CD14-positive monocyte (primary cell): ENCODE measurements at regions not wholly inside any gene's neighbourhood (a gene's known extent, or its start where the extent isn't known, plus 50 kb on each side); places are given as distances from the start of the nearest gene placed in this dataset.

Experiments
- DNase-seq, 3 donors: peaks; one replicate each; pipeline ENCODE4 v3.0.0-alpha.2; 2011 to 2022
- H2AFZ ChIP-seq: 2 replicates; pipeline ENCODE4 v1.6.0; 2012; ENCODE audit warnings: mild to moderate bottlenecking, low read depth, low read length, inconsistent platforms; ENCODE audit not compliant: insufficient read depth, poor library complexity, severe bottlenecking
- H3K27ac ChIP-seq, 2 donors: 1 replicate in 1 of 2; 2 replicates in 1 of 2; pipeline ENCODE4 v1.5.1; 2012 to 2013; ENCODE audit warnings: low read length in 2 of 2, control low read depth in 1 of 2, inconsistent platforms in 1 of 2, low read depth in 1 of 2, mild to moderate bottlenecking in 1 of 2
- H3K27me3 ChIP-seq, 2 donors: one replicate each; pipeline versions ENCODE4 v1.6.0 to v1.6.1; 2011 to 2013; ENCODE audit warnings: low read length in 2 of 2; ENCODE audit not compliant: control insufficient read depth in 2 of 2, insufficient read depth in 2 of 2
- H3K36me3 ChIP-seq, 2 donors: replicated peaks in 1 of 2; 1 replicate in 1 of 2; 2 replicates in 1 of 2; pipeline versions ENCODE4 v1.5.1 to v1.6.1; 2012 to 2013; ENCODE audit warnings: low read length in 2 of 2, control low read depth in 1 of 2, inconsistent platforms in 1 of 2, mild to moderate bottlenecking in 1 of 2; ENCODE audit not compliant: insufficient read depth in 2 of 2, control insufficient read depth in 1 of 2
- H3K4me1 ChIP-seq, 2 donors: 1 replicate in 1 of 2; 2 replicates in 1 of 2; pipeline versions ENCODE4 v1.5.1 to v1.6.1; 2012 to 2013; ENCODE audit warnings: low read length in 2 of 2, control low read depth in 1 of 2, inconsistent platforms in 1 of 2, mild to moderate bottlenecking in 1 of 2, moderate library complexity in 1 of 2; ENCODE audit not compliant: insufficient read depth in 2 of 2, control insufficient read depth in 1 of 2
- H3K4me2 ChIP-seq: replicated peaks from 2 replicates; pipeline ENCODE3; 2012; ENCODE audit warnings: low read length, moderate library complexity, mild to moderate bottlenecking; ENCODE audit not compliant: poor library complexity, severe bottlenecking; ENCODE audit errors: extremely low read depth
- H3K4me3 ChIP-seq, 3 experiments: fragments of 200-600 bp in 1 of 3; sonication (generic) in 1 of 3; replicated peaks in 1 of 3; 1 replicate in 2 of 3; 2 replicates in 1 of 3; pipeline ENCODE4 v1.5.1; 2011 to 2013; ENCODE audit warnings: low read length in 3 of 3, mild to moderate bottlenecking in 3 of 3, control low read depth in 2 of 3, low read depth in 2 of 3, inconsistent platforms in 1 of 3, moderate library complexity in 1 of 3
- H3K79me2 ChIP-seq: 2 replicates; pipeline ENCODE4 v1.6.0; 2012; ENCODE audit warnings: mild to moderate bottlenecking, control low read depth, inconsistent platforms, low read length, moderate library complexity; ENCODE audit not compliant: insufficient read depth
- H3K9ac ChIP-seq: 2 replicates; pipeline ENCODE4 v1.6.0; 2017; ENCODE audit warnings: low read length, mild to moderate bottlenecking; ENCODE audit not compliant: insufficient read depth, poor library complexity, severe bottlenecking
- H3K9me3 ChIP-seq, 2 donors: replicated peaks in 1 of 2; 1 replicate in 1 of 2; 2 replicates in 1 of 2; pipeline versions ENCODE4 v1.5.1 to v1.6.1; 2012 to 2013; ENCODE audit warnings: low read length in 2 of 2, control low read depth in 1 of 2; ENCODE audit not compliant: control insufficient read depth in 1 of 2, insufficient read depth in 1 of 2
- H4K20me1 ChIP-seq: 2 replicates; pipeline ENCODE4 v1.6.0; 2012; ENCODE audit warnings: mild to moderate bottlenecking, low read length, control low read depth, moderate library complexity; ENCODE audit not compliant: insufficient read depth
- H3K27ac Mint-ChIP-seq, 7 donors: one replicate each; pipeline ENCODE4 v1.8.0; 2020; ENCODE audit warnings: mild to moderate bottlenecking in 7 of 7, mixed read lengths in 7 of 7, moderate library complexity in 6 of 7, inconsistent platforms in 2 of 7
- H3K27me3 Mint-ChIP-seq, 3 donors: one replicate each; pipeline ENCODE4 v1.8.0; 2021 to 2022; ENCODE audit warnings: low read depth in 3 of 3, mild to moderate bottlenecking in 3 of 3, mixed read lengths in 3 of 3, moderate library complexity in 3 of 3, inconsistent platforms in 1 of 3
- H3K36me3 Mint-ChIP-seq, 2 donors: one replicate each; pipeline ENCODE4 v1.8.0; 2020; ENCODE audit warnings: mixed read lengths in 2 of 2, inconsistent platforms in 1 of 2, mild to moderate bottlenecking in 1 of 2
- H3K4me1 Mint-ChIP-seq: one replicate; pipeline ENCODE4 v1.8.0; 2020; ENCODE audit warnings: mild to moderate bottlenecking, mixed read lengths
- H3K4me3 Mint-ChIP-seq, 2 donors: one replicate each; pipeline ENCODE4 v1.8.0; 2020; ENCODE audit warnings: mild to moderate bottlenecking in 2 of 2, mixed read lengths in 2 of 2, moderate library complexity in 1 of 2
- H3K9me3 Mint-ChIP-seq, 7 donors: one replicate each; pipeline ENCODE4 v1.8.0; 2020 to 2022; ENCODE audit warnings: mixed read lengths in 7 of 7, mild to moderate bottlenecking in 6 of 7, moderate library complexity in 6 of 7, inconsistent platforms in 2 of 7
- WGBS: methylation state at CpG from one replicate; pipeline ENCODE4 v1.1.5; 2013; ENCODE audit warnings: missing lambda C conversion rate; ENCODE audit not compliant: insufficient coverage; 5-methylcytosine and 5-hydroxymethylcytosine counted together
- intact Hi-C, 2 donors: fragments of 100-400 bp; cut with micrococcal nuclease; formaldehyde crosslinking; loops; one replicate each; pipeline versions ENCODE4 v1.15.0 to v1.15.1; 2023
- TF ChIP-seq, protein P1 (sequence below): fragments of 200-600 bp; IDR thresholded peaks from one replicate; pipeline ENCODE4 v1.8.0; 2022; ENCODE audit warnings: antibody characterized with exemption, mild to moderate bottlenecking

DNA sequence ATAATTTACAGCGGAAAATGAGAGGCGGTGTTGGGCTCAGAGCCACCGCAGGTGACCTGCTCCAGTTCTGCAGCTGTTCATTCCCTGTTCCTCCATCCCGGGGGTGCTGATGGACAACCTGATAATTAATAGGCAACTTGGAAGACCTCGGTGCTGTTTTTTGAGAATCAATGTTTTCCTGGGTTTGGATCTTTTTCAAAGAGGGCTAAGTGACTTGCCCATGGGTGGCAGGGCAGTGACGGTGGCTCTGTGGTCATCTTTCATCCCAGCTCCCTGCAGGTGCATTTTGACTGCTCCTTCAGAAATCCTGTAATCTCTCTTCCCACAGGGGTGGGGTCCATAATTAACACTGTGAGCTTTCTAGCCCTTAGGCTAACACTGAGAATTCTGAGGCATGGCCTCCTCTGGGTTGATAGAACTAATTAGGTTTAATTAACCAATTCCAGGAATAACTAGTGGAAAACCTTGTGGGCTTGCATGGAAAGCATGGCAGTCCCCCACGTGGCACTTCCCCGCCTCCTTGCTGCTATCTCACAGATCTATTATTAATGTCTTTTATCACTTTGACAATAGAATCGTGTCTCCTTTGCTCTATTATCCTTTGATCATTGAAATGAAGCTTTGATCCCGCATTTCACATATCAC lies 217.9 kb downstream of the GLRX3 start:
- no peaks in the 10 kb centered on the region for H3K4me1 ChIP-seq
- WGBS = 91% methylated on average over 7 of the region's 10 CpGs
- H3K4me3 Mint-ChIP-seq = no peak overlapping the region
- H3K9me3 ChIP-seq = no peaks in the 10 kb centered on the region
- no peaks in the 10 kb centered on the region for H3K79me2 ChIP-seq
- H3K27me3 ChIP-seq = no peaks in the 10 kb centered on the region
- no peak overlapping the region for H3K27ac Mint-ChIP-seq
- no peak for DNase-seq
- H3K9me3 Mint-ChIP-seq = peaks cover 0 to 6% (median 0%) of the 10 kb centered on the region in 7 donors
- no peaks in the 10 kb centered on the region for H3K4me1 Mint-ChIP-seq
- H3K27ac ChIP-seq = no peak overlapping the region
- no peak overlapping the region for H3K4me3 ChIP-seq
- H3K27me3 Mint-ChIP-seq = peaks cover 0 to 9% (median 0%) of the 10 kb centered on the region in 3 donors
- H3K4me2 ChIP-seq = no peak overlapping the region
- no peak overlapping the region for H3K9ac ChIP-seq
- TF ChIP-seq, protein P1, sequence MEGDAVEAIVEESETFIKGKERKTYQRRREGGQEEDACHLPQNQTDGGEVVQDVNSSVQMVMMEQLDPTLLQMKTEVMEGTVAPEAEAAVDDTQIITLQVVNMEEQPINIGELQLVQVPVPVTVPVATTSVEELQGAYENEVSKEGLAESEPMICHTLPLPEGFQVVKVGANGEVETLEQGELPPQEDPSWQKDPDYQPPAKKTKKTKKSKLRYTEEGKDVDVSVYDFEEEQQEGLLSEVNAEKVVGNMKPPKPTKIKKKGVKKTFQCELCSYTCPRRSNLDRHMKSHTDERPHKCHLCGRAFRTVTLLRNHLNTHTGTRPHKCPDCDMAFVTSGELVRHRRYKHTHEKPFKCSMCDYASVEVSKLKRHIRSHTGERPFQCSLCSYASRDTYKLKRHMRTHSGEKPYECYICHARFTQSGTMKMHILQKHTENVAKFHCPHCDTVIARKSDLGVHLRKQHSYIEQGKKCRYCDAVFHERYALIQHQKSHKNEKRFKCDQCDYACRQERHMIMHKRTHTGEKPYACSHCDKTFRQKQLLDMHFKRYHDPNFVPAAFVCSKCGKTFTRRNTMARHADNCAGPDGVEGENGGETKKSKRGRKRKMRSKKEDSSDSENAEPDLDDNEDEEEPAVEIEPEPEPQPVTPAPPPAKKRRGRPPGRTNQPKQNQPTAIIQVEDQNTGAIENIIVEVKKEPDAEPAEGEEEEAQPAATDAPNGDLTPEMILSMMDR = no peak
- no peaks in the 10 kb centered on the region for H4K20me1 ChIP-seq
- H3K36me3 Mint-ChIP-seq = no peaks in the 10 kb centered on the region
- no peak overlapping the region for H2AFZ ChIP-seq
- intact Hi-C loops = no loop called here
- no peaks in the 10 kb centered on the region for H3K36me3 ChIP-seq

DNA sequence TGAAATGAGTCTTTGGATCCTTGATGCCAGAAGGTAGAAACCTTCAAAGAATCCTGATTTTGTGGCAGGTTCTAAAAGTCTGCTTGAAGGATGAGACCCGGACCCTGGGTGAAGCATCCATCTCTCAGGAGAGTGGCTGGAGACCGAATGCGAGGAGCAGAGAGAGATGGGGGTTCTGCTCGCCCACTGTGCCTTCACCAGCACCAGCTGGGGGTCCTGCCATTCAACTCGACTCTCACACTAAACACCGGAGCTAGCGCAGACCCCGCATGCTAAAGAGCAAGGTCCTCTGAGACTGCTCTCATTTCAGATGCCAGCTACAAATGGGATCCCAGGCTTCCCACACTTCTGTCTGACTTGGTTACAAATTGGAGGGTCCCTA lies 218.4 kb downstream of the GLRX3 start:
- Histone ChIP-seq H3K27me3 (no peaks in the 10 kb centered on the region), H3K4me3 (no peak overlapping the region), H3K4me2 (no peak overlapping the region), H3K27ac (no peak overlapping the region), H3K9ac (no peak overlapping the region), H3K79me2 (no peaks in the 10 kb centered on the region), H3K36me3 (no peaks in the 10 kb centered on the region), H2AFZ (no peak overlapping the region), H3K9me3 (no peaks in the 10 kb centered on the region), H3K4me1 (no peaks in the 10 kb centered on the region), H4K20me1 (no peaks in the 10 kb centered on the region)
- no peaks in the 10 kb centered on the region for H3K36me3 Mint-ChIP-seq
- H3K27ac Mint-ChIP-seq = no peak overlapping the region
- H3K9me3 Mint-ChIP-seq = peaks cover 0 to 6% (median 0%) of the 10 kb centered on the region in 7 donors
- intact Hi-C loops = no loop called here
- H3K4me1 Mint-ChIP-seq = no peaks in the 10 kb centered on the region
- TF ChIP-seq, protein P1 = no peak
- DNase-seq = no peak
- 94% methylated on average over 8 of the region's 8 CpGs for WGBS
- H3K4me3 Mint-ChIP-seq = no peak overlapping the region
- peaks cover 0 to 11% (median 0%) of the 10 kb centered on the region in 3 donors for H3K27me3 Mint-ChIP-seq
